ENCODE measurements at regions not wholly inside any gene's neighbourhood (a gene's known extent, or its start where the extent isn't known, plus 50 kb on each side); places are given as distances from the start of the nearest gene placed in this dataset.

DNA sequence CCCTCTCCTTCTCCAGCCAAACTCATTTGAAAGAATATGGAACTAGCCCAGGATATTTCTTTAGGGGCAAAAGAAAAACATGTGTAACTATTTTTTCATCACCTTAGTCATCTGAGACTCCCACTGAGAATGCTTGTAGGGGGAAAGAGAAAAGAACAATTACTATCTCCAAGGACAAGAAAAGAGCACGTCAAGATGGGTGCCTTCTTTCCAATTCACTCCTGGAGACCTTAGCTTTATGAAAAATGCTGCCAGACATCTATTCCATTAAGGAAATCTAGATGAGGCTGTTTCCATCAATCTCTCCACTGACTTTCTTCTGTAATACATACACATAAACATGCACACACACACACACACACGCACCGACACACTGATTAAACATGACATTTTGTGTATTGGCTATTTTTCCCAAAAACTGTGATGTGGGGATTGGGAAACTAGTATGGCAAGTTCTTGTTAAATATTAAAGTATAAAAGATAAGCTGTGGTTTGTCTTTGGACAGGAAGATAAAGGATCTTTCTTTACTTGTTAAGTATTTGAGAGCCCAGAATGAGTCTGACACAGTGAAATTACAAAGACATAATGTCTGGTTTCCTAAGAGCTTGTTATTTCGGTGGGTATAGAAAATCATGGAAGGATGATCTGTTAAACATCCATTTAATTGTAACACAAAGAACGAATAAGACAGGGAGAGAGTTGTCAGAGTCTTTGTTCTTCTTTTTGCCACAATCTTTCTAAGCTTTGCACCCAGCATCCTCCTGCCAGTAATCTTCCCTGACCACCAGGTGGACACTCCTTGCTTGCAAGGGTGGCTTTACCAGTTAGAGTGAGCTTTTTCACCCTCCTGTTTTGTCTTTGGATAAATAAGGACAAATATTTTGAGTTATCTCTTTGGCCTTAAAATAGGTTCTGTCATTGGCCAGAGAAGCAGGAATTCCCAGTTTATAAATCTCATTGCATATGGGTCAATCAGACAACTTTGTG, 177.3 kb upstream of the TMEM72 start:
- H3K9me3 Mint-ChIP-seq = peaks cover 3% of the 10 kb centered on the region

GRCh38 chr10:44742248-44742647, 168.9 kb upstream of the TMEM72 start:
- Histone ChIP-seq H3K4me3 (no peak overlapping the region), H3K9ac (no peak overlapping the region), H3K27me3 (no peaks in the 10 kb centered on the region), H3K4me1 (no peaks in the 10 kb centered on the region), H3K36me3 (no peaks in the 10 kb centered on the region), H3F3A (ENCODE audit: low read depth) (no peaks in the 10 kb centered on the region), H3K27ac (no peak overlapping the region), H2AFZ (replicated peaks) (no peak overlapping the region), H3K9me3 (ENCODE audit: low read depth) (no peaks in the 10 kb centered on the region), H3K79me2 (ENCODE audit: low read depth) (no peaks in the 10 kb centered on the region), H3K4me2 (no peak overlapping the region), H4K20me1 (ENCODE audit: low read depth) (no peaks in the 10 kb centered on the region)
- no peak overlapping the region for H3K4me3 Mint-ChIP-seq
- no peak for DNase-seq (ENCODE audit: low spot score)
- H3K9me3 Mint-ChIP-seq = no peaks in the 10 kb centered on the region
- no peaks in the 10 kb centered on the region for H3K27me3 Mint-ChIP-seq (ENCODE audit: insufficient read depth, low read depth)
- H3K4me1 Mint-ChIP-seq = no peaks in the 10 kb centered on the region
- no peaks in the 10 kb centered on the region for H3K36me3 Mint-ChIP-seq
- H3K27ac Mint-ChIP-seq = no peak overlapping the region
- TF ChIP-seq EZH2 (IDR thresholded peaks at IDR 0.05) = no peak

More for the DNA sequence above, 177.3 kb upstream of the TMEM72 start:
- DNase-seq (ENCODE audit: low spot score) = peak; percentile 16
- Mint-ChIP-seq H3K4me1 (no peaks in the 10 kb centered on the region), H3K27ac (no peak overlapping the region), H3K27me3 (ENCODE audit: insufficient read depth, low read depth) (no peaks in the 10 kb centered on the region), H3K4me3 (no peak overlapping the region), H3K36me3 (no peaks in the 10 kb centered on the region)
- no peaks in the 10 kb centered on the region for H3F3A ChIP-seq (ENCODE audit: low read depth)
- no peak overlapping the region for H3K9ac ChIP-seq
- peak; percentile 44 for TF ChIP-seq CTCF (IDR thresholded peaks at IDR 0.05)
- TF ChIP-seq EZH2 (IDR thresholded peaks at IDR 0.05) = no peak
- H3K4me1 ChIP-seq = no peaks in the 10 kb centered on the region
- no peaks in the 10 kb centered on the region for H3K79me2 ChIP-seq (ENCODE audit: low read depth)
- H3K4me3 ChIP-seq = no peak overlapping the region
- H4K20me1 ChIP-seq (ENCODE audit: low read depth) = no peaks in the 10 kb centered on the region
- no peaks in the 10 kb centered on the region for H3K36me3 ChIP-seq
- no peak overlapping the region for H3K27ac ChIP-seq
- no peak overlapping the region for H2AFZ ChIP-seq (replicated peaks)
- no peak overlapping the region for H3K4me2 ChIP-seq
- no peaks in the 10 kb centered on the region for H3K9me3 ChIP-seq (ENCODE audit: low read depth)
- H3K27me3 ChIP-seq = no peaks in the 10 kb centered on the region

DNA sequence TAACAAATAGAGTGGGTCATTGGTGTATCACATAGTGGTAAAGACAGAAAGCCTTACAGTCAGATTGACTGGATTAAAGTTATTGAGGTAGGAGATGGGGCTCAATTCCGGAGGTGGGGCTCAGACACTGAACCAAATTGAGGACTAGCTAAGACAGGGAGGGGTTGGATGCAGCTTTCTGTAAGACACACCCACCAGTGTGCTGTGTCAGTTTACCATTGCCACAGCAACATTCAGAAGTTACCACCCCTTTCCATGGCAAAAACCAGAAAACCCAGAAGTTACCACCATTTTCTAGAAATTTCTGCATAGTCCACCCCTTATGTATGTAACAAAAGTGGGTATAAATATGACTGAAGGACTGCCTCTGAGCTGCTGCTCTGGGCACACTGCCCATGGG, 167.6 kb upstream of the TMEM72 start:
- Histone ChIP-seq H3K36me3 (no peaks in the 10 kb centered on the region), H3F3A (ENCODE audit: low read depth) (no peaks in the 10 kb centered on the region), H3K4me3 (no peak overlapping the region), H3K4me1 (no peaks in the 10 kb centered on the region), H3K79me2 (ENCODE audit: low read depth) (no peaks in the 10 kb centered on the region), H3K27me3 (no peaks in the 10 kb centered on the region), H3K27ac (no peak overlapping the region), H3K4me2 (no peak overlapping the region), H2AFZ (replicated peaks) (no peak overlapping the region), H3K9ac (no peak overlapping the region), H4K20me1 (ENCODE audit: low read depth) (no peaks in the 10 kb centered on the region), H3K9me3 (ENCODE audit: low read depth) (no peaks in the 10 kb centered on the region)
- Mint-ChIP-seq H3K27me3 (ENCODE audit: insufficient read depth, low read depth) (no peaks in the 10 kb centered on the region), H3K27ac (no peak overlapping the region), H3K4me1 (no peaks in the 10 kb centered on the region), H3K36me3 (no peaks in the 10 kb centered on the region), H3K4me3 (no peak overlapping the region), H3K9me3 (peaks cover 3% of the 10 kb centered on the region)
- no peak for TF ChIP-seq CTCF (IDR thresholded peaks at IDR 0.05)
- no peak for TF ChIP-seq EZH2 (IDR thresholded peaks at IDR 0.05)
- no peak for TF ChIP-seq EZH2phosphoT487 (IDR thresholded peaks at IDR 0.05)
- DNase-seq (ENCODE audit: low spot score) = no peak

GRCh38 chr10:44745920-44746319, 165.2 kb upstream of the TMEM72 start:
- H3K4me1 ChIP-seq = no peaks in the 10 kb centered on the region
- peaks cover 4% of the 10 kb centered on the region for H3K9me3 Mint-ChIP-seq
- H4K20me1 ChIP-seq (ENCODE audit: low read depth) = no peaks in the 10 kb centered on the region
- H3K27ac ChIP-seq = no peak overlapping the region
- H3K4me1 Mint-ChIP-seq = no peaks in the 10 kb centered on the region
- peaks cover 3% of the 10 kb centered on the region for H3K27me3 Mint-ChIP-seq (ENCODE audit: insufficient read depth, low read depth)
- TF ChIP-seq EZH2 (IDR thresholded peaks at IDR 0.05) (no peak), EZH2phosphoT487 (IDR thresholded peaks at IDR 0.05) (no peak), CTCF (IDR thresholded peaks at IDR 0.05) (no peak)
- no peaks in the 10 kb centered on the region for H3K9me3 ChIP-seq (ENCODE audit: low read depth)
- H3K79me2 ChIP-seq (ENCODE audit: low read depth) = no peaks in the 10 kb centered on the region
- no peak overlapping the region for H3K9ac ChIP-seq
- no peaks in the 10 kb centered on the region for H3K36me3 Mint-ChIP-seq
- no peaks in the 10 kb centered on the region for H3K36me3 ChIP-seq
- no peak overlapping the region for H3K4me3 Mint-ChIP-seq
- H3K4me3 ChIP-seq = no peak overlapping the region
- H2AFZ ChIP-seq (replicated peaks) = no peak overlapping the region
- H3K27me3 ChIP-seq = no peaks in the 10 kb centered on the region
- H3K4me2 ChIP-seq = no peak overlapping the region
- no peaks in the 10 kb centered on the region for H3F3A ChIP-seq (ENCODE audit: low read depth)
- DNase-seq (ENCODE audit: low spot score) = no peak
- H3K27ac Mint-ChIP-seq = no peak overlapping the region
